WI38 (cell line): ENCODE measurements at regions not wholly inside any gene's neighbourhood (a gene's known extent, or its start where the extent isn't known, plus 50 kb on each side); places are given as distances from the start of the nearest gene placed in this dataset.

Experiments
- H3K4me3 ChIP-seq: 2 replicates; pipeline ENCODE4 v1.5.1; 2011; ENCODE audit warnings: low read depth, mild to moderate bottlenecking, control low read depth, low read length
- TF ChIP-seq, protein P1 (sequence below): IDR thresholded peaks from 2 replicates; pipeline ENCODE4 v1.5.1; 2012; ENCODE audit warnings: low read depth, mild to moderate bottlenecking, control low read depth, low read length

DNA sequence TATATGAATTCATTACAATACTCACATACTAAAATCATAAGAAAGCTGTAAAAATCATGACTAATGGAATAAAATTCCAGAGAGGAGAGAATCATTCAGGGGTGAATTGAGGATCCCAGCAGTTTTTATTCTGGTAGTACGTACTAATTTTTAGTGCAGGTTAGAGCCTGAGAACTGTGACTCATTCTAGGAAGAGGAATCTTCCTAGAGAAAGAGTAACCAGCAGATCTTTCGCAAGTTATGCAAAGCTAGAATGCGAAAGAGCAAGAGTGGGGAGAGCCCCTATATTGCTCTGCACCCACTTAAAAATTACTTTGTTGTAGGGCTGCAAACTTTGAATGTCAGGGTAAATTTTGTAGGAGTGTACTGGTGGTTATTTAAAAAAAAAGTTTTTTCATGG lies 303.6 kb upstream of the ARPP21 start:
- no peak overlapping the region for H3K4me3 ChIP-seq
- TF ChIP-seq, protein P1, sequence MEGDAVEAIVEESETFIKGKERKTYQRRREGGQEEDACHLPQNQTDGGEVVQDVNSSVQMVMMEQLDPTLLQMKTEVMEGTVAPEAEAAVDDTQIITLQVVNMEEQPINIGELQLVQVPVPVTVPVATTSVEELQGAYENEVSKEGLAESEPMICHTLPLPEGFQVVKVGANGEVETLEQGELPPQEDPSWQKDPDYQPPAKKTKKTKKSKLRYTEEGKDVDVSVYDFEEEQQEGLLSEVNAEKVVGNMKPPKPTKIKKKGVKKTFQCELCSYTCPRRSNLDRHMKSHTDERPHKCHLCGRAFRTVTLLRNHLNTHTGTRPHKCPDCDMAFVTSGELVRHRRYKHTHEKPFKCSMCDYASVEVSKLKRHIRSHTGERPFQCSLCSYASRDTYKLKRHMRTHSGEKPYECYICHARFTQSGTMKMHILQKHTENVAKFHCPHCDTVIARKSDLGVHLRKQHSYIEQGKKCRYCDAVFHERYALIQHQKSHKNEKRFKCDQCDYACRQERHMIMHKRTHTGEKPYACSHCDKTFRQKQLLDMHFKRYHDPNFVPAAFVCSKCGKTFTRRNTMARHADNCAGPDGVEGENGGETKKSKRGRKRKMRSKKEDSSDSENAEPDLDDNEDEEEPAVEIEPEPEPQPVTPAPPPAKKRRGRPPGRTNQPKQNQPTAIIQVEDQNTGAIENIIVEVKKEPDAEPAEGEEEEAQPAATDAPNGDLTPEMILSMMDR, result no peak

DNA sequence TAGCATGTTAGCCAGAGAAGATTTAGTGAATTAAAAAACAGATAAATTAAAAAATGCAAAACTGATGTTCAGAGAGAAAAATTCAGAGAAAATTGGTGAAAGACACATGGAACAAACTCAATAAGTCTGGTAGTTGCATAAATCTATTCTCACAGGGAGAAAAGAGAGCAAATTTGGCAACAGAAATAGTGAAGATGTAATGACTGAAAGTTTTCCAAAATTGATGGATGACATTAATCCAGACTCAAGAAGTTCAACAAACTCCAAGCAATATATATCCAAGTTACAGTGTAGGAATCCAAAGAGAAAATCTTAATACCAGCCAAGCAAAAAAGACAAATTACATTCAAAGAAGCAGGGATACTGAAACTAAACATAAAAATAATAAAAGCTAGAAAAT lies 302.7 kb upstream of the ARPP21 start:
- TF ChIP-seq, protein P1, result no peak
- H3K4me3 ChIP-seq, result no peak overlapping the region

GRCh38 chr3:35338186-35338585 lies 301.1 kb upstream of the ARPP21 start:
- no peak overlapping the region for H3K4me3 ChIP-seq
- TF ChIP-seq, protein P1, result no peak

- no peak overlapping the region for H3K4me3 ChIP-seq
- TF ChIP-seq, protein P1, result no peak
These were observed 259.1 kb upstream of the ARPP21 start for GRCh38 chr3:35380196-35380595.

DNA sequence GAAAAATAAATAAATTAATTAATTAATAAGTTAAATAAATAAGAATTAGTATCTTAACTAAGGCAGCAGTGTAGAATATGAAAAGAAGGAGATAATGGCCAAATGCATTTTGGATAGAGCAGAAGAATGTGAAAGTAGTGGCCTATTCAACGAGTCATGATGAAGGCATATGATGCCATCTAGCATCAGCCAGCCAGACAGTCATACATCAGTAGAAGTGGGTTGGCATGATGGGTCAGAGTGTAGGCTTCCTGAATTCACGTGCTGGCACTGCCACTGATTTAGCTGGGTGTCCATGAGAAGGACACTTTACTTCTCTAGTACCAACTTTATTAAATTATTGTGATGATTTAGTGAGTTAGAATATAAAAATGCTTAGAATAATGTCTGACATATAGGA lies 256.1 kb upstream of the ARPP21 start:
- no peak overlapping the region for H3K4me3 ChIP-seq
- TF ChIP-seq, protein P1, result no peak

DNA sequence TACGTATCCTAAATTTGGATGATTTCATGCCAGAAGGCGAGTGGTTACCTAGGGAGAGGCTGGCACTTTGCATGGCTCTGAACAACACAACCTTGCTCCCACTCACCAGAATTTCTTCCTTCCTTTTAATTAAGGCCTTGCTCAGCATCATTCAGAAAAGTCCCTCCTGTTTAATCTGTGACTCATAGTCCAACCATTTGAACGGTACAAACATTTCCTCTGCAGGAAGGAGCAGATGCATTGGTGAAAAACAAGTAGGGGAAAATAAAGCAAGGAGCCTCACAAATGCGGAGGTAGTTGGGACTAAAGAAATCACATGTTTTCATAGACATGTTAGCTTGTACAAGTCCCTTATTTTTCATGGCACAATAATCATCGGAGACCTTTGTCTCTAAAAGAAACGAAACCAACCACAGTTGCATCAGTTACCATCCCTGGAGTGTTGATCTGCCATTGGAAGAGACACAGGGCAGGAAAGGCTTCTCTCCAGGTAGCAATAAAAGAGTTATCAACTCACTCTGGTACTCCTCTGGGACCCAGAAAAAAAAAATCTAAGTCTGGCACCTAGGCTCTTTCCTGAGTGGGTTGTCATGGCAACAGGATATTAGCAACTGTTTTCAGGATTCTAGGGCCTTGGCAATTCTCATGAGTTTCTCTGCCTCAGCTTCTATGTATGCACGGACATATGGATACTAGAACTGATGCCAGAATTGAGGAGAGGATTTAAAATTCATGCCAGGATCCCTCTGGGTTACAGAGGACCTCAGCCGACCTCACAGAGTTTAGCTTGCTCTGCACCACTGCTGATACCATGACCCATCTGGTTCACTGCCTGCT lies 255.4 kb upstream of the ARPP21 start:
- H3K4me3 ChIP-seq, result no peak overlapping the region
- TF ChIP-seq, protein P1, result no peak

- TF ChIP-seq, protein P1, result no peak
- no peak overlapping the region for H3K4me3 ChIP-seq
These were observed 254.1 kb upstream of the ARPP21 start for GRCh38 chr3:35385271-35385670.
